ENCODE measurements at regions not wholly inside any gene's neighbourhood (a gene's known extent, or its start where the extent isn't known, plus 50 kb on each side); places are given as distances from the start of the nearest gene placed in this dataset.

DNA sequence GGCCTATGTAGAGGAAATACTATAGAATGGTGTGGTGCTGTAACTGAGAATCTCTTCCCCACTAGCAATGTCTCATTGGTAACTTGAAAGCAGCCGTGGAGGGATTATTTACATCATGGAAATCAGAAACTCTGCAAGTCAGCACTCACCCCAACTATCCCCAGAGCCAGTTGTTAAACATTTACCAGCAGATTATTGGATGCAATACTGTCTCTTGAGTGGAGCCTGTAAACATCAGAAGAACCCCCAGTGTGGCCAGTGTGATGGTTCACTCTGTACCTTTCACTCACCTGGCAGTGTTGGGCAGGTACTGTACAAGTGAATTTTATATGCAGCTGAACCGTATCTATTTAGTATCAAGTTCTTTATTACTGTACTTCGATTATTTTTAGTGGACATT is 299.8 kb upstream of the SALL1 start:
- H3K4me1 Mint-ChIP-seq, result no peaks in the 10 kb centered on the region
- H3K9me3 Mint-ChIP-seq, result peaks cover 9% of the 10 kb centered on the region
- H3K4me3 Mint-ChIP-seq, result no peak overlapping the region
- no peaks in the 10 kb centered on the region for H3K36me3 Mint-ChIP-seq
- DNase-seq (ENCODE audit: low spot score in 2 of 2) (no peak), ATAC-seq (no peak)
- no peak overlapping the region for H3K27ac Mint-ChIP-seq

DNA sequence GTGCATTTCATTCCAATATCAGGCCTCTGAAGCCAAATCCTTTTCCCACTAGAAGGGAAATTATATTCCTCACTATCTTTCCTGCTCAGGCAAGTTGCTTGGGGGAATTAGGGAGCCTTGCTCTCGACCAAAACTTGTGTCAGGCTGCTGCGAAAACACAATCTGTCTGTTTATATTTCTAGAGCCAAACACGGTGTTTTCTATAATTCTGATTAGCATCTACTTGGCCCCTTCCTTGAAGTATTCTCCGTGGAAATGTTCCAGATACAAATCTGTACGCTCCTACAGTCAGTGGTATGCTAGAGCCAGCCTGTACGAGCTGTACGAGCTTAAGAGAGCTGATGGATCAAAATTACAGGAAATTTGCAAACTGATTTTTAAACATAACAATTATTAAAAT is 299.3 kb upstream of the SALL1 start:
- no peak for ATAC-seq
- H3K27ac Mint-ChIP-seq, result no peak overlapping the region

DNA sequence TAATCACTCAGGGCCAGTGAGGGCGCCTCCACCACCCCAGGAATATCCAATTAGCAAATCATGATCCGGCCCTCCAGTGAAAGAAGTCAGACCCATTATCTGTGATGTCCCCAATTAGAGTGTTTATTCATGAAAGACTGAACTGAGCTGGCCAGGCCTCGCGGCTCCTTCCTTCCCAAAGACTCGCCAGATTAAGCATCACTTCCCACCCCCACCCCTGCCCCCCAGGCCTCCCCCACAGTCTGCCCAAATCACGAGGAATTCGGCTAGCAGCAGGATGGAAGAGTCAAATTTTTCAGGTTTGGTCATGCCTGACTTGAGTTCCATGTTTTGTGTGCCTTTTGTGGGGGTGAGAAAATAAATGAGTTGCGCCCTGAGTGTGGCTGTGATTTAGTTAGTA is 298.4 kb upstream of the SALL1 start:
- Mint-ChIP-seq H3K9me3 (peaks cover 6% of the 10 kb centered on the region), H3K4me1 (no peaks in the 10 kb centered on the region), H3K36me3 (no peaks in the 10 kb centered on the region), H3K4me3 (no peak overlapping the region), H3K27ac (no peak overlapping the region)
- DNase-seq (ENCODE audit: low spot score in 2 of 2) (no peak), ATAC-seq (no peak)

More for the DNA sequence above, 299.3 kb upstream of the SALL1 start:
- Mint-ChIP-seq H3K4me3 (no peak overlapping the region), H3K4me1 (no peaks in the 10 kb centered on the region), H3K9me3 (peaks cover 10% of the 10 kb centered on the region), H3K36me3 (no peaks in the 10 kb centered on the region)
- no peak for DNase-seq (ENCODE audit: low spot score in 2 of 2)

DNA sequence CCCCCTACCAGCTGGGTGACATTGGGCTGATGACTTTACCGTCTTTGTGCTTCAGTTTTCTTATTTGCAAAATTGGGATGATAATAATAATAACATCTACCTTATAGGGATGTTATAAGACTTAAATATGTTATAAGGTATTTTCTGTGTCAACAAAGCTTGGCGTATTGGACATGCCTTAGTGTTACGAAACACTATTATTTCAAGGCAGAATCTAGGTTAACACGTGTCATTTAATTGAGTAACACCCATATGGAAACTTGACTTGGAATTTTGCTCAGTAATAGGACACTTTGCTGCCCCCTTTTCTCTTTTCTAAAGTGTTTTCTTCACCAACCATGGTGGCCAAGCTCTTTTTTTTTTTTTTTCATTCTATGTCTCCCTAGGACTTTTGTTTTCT is 294.2 kb upstream of the SALL1 start:
- Mint-ChIP-seq H3K9me3 (peaks cover 11% of the 10 kb centered on the region), H3K4me3 (no peak overlapping the region), H3K27ac (no peak overlapping the region), H3K36me3 (no peaks in the 10 kb centered on the region), H3K4me1 (no peaks in the 10 kb centered on the region)
- no peak for ATAC-seq
- DNase-seq (ENCODE audit: low spot score in 2 of 2), result no peak

DNA sequence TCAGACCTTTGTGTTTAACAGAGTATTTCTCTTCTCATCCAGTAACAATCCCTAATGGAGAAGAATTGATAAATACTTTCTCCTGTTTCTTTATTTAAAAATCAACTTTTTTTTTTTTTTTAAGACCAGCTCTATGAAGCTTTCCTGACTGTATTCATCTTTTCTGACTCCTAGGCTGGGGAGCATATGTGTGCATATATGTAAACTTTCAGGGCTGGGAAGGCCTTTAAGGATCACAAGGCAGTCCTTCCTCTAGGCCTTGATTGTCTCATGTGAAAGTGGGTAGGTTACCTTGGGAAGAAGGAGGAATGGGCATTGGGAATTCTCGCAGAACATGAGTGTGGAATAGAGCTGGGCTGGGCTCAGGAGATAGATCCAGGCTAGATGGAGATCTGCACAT is 292.9 kb upstream of the SALL1 start:
- no peak for ATAC-seq
- no peak overlapping the region for H3K4me3 Mint-ChIP-seq
- H3K27ac Mint-ChIP-seq, result no peak overlapping the region
- peaks cover 12% of the 10 kb centered on the region for H3K9me3 Mint-ChIP-seq
- DNase-seq (ENCODE audit: low spot score in 2 of 2), result no peak
- no peaks in the 10 kb centered on the region for H3K4me1 Mint-ChIP-seq
- no peaks in the 10 kb centered on the region for H3K36me3 Mint-ChIP-seq

DNA sequence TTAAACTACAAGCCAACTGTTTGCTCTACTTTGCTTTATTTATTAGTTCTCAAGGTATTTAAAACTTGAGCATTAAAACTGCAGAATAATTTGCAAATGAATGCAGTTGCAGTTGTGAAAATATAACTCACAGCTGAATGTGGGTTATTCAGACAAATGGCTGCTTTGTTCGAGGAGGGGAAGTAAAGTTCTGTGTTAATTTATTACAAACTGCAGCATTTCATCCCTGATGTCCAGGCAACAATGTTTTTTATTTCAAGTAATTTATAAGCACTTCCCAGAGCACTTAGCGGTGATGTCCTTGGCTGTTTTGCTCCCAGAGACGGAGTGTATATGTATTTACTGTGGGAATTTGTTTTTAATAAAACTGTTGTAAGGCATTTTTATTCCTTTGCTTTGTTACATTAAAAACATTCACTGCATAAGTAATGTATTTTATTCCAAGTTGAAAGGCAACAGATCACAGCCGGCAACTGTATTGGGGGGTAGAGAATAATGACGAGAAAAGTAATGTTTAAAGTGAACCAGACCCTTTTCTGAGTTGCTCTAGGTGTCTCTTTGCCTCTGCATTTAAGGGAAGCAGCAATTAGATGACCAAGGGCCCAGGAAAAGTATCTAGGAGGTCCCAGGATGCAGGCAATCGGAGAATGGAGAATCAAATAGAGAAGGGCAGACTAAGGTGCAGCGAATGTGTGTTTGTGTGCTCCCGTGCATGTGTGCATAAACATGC is 291.2 kb upstream of the SALL1 start:
- Mint-ChIP-seq H3K4me1 (no peaks in the 10 kb centered on the region), H3K27ac (no peak overlapping the region), H3K36me3 (no peaks in the 10 kb centered on the region), H3K4me3 (no peak overlapping the region), H3K9me3 (peaks cover 16% of the 10 kb centered on the region)
- ATAC-seq (no peak), DNase-seq (ENCODE audit: low spot score in 2 of 2) (no peak)

DNA sequence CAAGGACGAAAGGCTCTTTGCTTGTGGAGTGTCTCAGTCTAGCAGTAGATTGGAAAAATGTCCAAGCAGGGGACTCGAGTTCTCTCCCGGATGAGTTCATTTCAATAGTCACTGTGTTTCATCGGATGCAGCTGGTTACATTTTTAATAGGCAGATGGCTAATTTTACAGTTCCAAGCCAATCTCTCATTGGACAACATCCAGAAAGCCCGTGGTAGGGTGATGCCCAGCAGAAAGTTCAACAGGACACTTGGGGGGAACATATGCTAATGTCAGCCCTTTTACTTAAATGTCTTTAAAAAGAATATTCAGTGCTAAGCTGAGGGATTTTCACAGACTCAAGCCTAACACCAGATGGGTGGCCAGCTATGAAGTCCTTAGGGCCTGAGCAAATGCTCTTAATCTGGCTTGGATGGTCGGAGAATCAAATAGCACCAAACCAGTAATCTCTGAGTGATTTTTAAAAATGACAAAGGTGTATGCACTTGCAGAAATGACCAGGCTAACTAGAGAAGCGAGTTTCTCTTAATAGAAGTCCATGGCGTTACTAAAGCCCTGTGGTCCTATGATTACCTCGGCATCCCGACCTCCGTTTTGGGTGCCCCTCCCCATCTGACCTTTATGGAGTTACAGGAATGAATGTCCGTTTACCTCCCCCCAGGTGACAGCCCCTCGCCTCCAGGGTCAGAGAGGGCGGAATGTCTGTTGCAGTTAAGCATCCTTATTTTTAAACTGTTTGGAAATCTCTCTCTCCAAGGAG is 289.2 kb upstream of the SALL1 start:
- H3K27ac Mint-ChIP-seq, result no peak overlapping the region
- no peaks in the 10 kb centered on the region for H3K36me3 Mint-ChIP-seq
- DNase-seq (ENCODE audit: low spot score in 2 of 2) (no peak), ATAC-seq (no peak)
- no peaks in the 10 kb centered on the region for H3K4me1 Mint-ChIP-seq
- H3K4me3 Mint-ChIP-seq, result no peak overlapping the region
- H3K9me3 Mint-ChIP-seq, result peaks cover 13% of the 10 kb centered on the region

DNA sequence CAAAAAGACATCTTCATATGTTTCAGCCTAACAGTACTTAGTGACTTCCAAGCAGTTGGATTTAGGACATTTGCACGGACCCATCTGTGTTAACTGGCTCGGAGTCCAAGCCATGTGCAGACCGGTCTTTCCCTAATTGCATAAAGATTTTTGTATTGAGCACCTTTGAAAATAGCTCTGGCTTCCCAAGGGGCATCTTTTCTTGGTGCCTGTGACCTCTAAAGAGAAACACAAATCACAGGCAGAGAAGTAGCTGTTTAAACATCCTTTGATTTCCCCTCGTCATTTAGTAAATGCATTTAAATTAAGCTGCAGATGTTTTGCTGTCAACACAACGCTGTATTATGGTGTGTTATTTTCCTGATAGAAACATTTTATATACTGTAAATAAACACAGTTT is 288.2 kb upstream of the SALL1 start:
- H3K27ac Mint-ChIP-seq, result no peak overlapping the region
- H3K36me3 Mint-ChIP-seq, result no peaks in the 10 kb centered on the region
- no peak overlapping the region for H3K4me3 Mint-ChIP-seq
- ATAC-seq (no peak), DNase-seq (ENCODE audit: low spot score in 2 of 2) (no peak)
- H3K9me3 Mint-ChIP-seq, result peaks cover 13% of the 10 kb centered on the region
- H3K4me1 Mint-ChIP-seq, result no peaks in the 10 kb centered on the region

DNA sequence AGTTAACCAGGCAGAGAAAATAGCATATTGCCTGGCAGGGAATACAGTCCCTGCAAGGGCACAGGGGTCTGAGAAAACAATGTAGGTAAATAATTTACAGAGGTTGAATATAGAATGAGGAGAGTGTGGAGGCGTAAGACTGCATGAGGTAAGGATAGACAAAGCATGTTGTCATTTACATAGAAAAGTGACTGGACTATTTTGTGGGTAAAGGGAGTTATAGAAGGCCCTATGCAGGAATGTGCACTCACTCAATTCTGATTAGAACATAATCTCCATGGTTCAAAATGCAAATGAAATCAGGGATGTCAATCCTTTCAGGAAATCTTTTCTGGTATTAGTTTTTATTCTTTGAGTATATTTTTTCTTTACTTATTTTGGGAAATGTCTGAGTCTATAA is 285.7 kb upstream of the SALL1 start:
- Mint-ChIP-seq H3K27ac (no peak overlapping the region), H3K4me1 (no peaks in the 10 kb centered on the region), H3K9me3 (peaks cover 15% of the 10 kb centered on the region), H3K36me3 (no peaks in the 10 kb centered on the region), H3K4me3 (no peak overlapping the region)
- ATAC-seq (no peak), DNase-seq (ENCODE audit: low spot score in 2 of 2) (no peak)

DNA sequence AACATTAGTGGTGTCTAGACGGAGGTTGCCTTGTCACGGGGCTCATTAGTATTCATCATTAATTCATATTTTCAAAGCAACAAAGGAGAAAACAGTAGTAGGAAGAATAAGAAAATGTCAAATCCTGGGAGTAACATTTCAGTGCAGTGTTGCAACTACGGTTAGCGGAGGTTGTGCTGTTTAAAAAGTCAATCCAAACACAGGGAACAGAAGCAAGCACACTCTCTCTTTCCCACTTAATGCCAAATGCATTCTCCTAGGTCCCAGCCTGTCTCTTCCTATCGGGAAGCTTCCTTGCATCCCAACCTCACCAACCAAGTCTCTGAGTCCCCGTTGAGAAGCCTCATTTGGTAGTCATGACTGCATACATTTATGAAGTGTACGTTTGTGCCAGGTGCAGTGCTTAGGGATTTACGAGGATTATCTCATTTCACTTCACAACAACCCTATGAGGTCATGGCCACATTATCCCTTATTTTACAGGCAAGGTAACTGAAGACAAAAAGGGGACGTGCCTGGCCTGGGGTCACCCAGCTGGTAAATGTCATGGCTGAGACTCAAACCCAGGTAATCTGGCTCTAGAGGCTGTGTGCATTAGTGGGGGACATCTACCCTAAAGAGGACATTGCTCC is 283.6 kb upstream of the SALL1 start:
- no peaks in the 10 kb centered on the region for H3K36me3 Mint-ChIP-seq
- no peaks in the 10 kb centered on the region for H3K4me1 Mint-ChIP-seq
- peaks cover 13% of the 10 kb centered on the region for H3K9me3 Mint-ChIP-seq
- no peak overlapping the region for H3K4me3 Mint-ChIP-seq
- ATAC-seq, result no peak
- no peak for DNase-seq (ENCODE audit: low spot score in 2 of 2)
- no peak overlapping the region for H3K27ac Mint-ChIP-seq

DNA sequence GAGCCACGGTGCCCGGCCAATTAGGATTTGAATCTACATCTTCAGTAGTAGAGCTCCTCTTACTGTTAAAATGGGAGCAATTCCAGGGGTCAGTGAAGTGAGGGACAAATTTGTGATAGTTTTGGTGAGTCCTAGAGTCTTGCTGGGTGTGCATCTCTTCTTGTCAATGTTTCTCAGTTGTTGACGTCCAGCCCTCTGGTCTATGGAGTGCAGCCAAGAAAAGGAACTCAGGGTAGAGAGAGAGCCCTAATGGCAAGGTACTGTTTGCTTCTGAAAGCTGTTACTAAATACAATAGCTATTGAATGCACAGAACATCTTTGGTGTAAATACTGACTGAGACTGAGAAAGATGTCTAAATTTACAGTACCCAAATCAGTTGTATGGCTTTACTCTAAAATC is 282.5 kb upstream of the SALL1 start:
- ATAC-seq (no peak), DNase-seq (ENCODE audit: low spot score in 2 of 2) (no peak)
- H3K27ac Mint-ChIP-seq, result no peak overlapping the region
- H3K4me1 Mint-ChIP-seq, result no peaks in the 10 kb centered on the region
- H3K36me3 Mint-ChIP-seq, result no peaks in the 10 kb centered on the region
- H3K4me3 Mint-ChIP-seq, result no peak overlapping the region
- H3K9me3 Mint-ChIP-seq, result peaks cover 15% of the 10 kb centered on the region

DNA sequence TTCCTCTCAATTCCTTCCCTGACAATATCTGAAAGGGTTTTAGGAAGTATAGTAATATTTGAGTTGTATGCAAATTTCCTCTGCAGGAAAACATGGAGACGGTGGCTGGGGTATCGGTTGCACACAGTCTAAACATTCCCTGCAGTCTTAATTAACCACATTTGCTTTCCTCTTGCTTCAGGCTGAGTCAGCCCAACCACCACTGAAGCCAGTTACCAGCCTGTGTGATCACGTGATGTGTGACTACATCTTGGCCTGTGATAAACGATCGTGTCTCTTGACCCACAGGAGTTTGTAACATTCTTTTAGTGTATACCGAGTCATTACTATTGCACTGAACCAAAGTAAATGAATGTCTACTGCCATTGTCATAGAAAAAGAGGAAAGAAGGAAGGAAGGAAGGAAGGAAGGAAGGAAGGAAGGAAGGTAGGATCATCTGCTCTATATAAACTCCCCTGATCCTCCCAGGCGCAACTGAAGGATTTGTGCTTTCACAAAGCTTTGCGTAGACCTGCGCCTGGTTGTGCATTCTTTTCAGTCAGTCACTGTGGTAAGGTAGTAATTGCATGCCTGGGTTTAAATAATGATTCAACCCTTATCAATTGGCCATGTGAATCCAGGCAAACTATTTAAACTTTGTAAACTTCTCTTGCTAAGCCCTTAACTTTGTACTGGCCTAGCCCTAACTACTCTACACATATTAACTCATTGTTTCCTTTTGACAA is 280.6 kb upstream of the SALL1 start:
- no peaks in the 10 kb centered on the region for H3K36me3 Mint-ChIP-seq
- ATAC-seq (no peak), DNase-seq (ENCODE audit: low spot score in 2 of 2) (no peak)
- no peaks in the 10 kb centered on the region for H3K4me1 Mint-ChIP-seq
- H3K4me3 Mint-ChIP-seq, result no peak overlapping the region
- H3K27ac Mint-ChIP-seq, result no peak overlapping the region
- H3K9me3 Mint-ChIP-seq, result peaks cover 17% of the 10 kb centered on the region

DNA sequence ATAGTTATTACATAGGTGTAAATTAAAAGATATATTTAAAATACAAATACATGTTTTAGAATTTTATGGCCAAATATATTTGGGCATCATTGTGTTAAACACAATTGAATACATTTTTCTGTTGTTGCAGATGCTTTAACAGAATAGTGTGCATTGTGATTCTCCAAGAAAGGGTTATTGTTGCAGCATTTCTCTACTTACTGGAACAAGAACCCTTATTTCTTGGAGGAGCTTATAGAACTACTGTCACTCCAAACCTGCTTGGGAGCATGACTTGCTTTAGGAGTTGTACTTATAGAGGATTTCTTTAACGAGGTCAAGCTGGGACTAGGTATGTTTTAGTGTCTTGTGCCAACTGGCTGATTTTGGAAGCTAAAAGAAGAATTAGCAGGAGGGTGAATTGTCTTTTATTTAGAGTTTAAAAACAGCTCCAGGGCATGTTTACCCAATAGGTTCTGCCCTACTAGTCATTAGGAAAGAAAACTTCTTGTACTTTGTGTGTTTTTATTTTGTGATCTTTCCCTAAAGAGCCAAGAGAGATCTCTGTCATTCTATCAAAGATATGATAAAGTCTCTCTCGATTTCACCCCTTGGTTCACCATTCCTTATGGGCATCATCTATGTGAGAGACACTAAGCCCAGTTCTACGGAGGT is 279.8 kb upstream of the SALL1 start:
- DNase-seq (ENCODE audit: low spot score in 2 of 2) (no peak), ATAC-seq (no peak)
- no peak overlapping the region for H3K4me3 Mint-ChIP-seq
- H3K4me1 Mint-ChIP-seq, result no peaks in the 10 kb centered on the region
- H3K27ac Mint-ChIP-seq, result no peak overlapping the region
- H3K36me3 Mint-ChIP-seq, result no peaks in the 10 kb centered on the region
- peaks cover 15% of the 10 kb centered on the region for H3K9me3 Mint-ChIP-seq

DNA sequence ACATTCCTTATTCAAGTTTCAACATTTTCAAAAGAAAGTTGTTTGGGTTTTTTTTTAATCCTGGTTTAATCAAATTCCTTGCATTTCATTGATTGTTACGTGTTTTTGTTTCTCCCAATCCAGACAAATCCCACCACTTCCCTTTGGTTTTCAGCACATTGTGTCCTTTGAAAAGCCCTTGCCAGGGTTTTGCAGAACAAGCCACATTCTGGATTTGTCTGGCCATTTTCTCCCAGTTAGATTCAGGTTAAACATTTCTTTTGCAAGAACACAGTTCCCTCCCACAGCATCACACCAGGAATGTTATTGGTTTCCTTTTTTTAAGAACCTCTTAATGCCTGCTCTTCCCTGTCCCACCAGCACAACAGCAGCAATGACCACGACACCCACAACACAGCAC is 278.0 kb upstream of the SALL1 start:
- DNase-seq (ENCODE audit: low spot score in 2 of 2), result no peak
- Mint-ChIP-seq H3K36me3 (no peaks in the 10 kb centered on the region), H3K4me3 (no peak overlapping the region), H3K4me1 (no peaks in the 10 kb centered on the region), H3K27ac (no peak overlapping the region), H3K9me3 (peaks cover 18% of the 10 kb centered on the region)
- no peak for ATAC-seq

DNA sequence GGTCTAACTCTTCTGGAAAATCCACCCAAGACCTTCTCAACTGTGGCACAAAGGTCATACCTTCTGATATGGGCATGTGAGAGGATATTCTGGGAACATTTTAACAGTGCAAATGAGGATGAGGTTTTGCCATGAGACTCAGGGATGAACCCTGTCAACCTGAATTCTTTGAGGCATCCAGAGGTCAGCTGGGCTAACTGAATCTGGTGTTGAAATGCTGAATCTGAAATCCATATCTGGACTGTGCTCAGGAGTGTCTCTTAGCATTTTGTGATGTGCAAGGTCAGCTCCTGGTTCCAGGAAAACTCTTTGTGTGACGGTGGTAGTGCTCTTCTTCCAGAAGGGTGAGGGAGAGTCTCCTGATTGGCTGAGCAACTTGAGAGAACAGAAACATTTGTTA is 276.0 kb upstream of the SALL1 start:
- ATAC-seq (no peak), DNase-seq (ENCODE audit: low spot score in 2 of 2) (no peak)
- H3K9me3 Mint-ChIP-seq, result peaks cover 20% of the 10 kb centered on the region
- no peaks in the 10 kb centered on the region for H3K36me3 Mint-ChIP-seq
- H3K4me1 Mint-ChIP-seq, result no peaks in the 10 kb centered on the region
- H3K4me3 Mint-ChIP-seq, result no peak overlapping the region
- H3K27ac Mint-ChIP-seq, result no peak overlapping the region

Measured in stimulated activated effector memory CD8-positive, alpha-beta T cell treated with anti-CD3 and anti-CD28 coated beads, Interleukin-12 subunit alpha, Interleukin-12 subunit beta, amount 100 ng/mL, for 72 hours (primary cell).